GM19193 (cell line): ENCODE measurements at regions not wholly inside any gene's neighbourhood (a gene's known extent, or its start where the extent isn't known, plus 50 kb on each side); places are given as distances from the start of the nearest gene placed in this dataset.

Source experiments
- POLR2A ChIP-seq: IDR thresholded peaks from 4 replicates; pipeline ENCODE4 v1.6.1; 2011; ENCODE audit not compliant: insufficient read depth, insufficient read length; ENCODE audit errors: extremely low read depth

DNA sequence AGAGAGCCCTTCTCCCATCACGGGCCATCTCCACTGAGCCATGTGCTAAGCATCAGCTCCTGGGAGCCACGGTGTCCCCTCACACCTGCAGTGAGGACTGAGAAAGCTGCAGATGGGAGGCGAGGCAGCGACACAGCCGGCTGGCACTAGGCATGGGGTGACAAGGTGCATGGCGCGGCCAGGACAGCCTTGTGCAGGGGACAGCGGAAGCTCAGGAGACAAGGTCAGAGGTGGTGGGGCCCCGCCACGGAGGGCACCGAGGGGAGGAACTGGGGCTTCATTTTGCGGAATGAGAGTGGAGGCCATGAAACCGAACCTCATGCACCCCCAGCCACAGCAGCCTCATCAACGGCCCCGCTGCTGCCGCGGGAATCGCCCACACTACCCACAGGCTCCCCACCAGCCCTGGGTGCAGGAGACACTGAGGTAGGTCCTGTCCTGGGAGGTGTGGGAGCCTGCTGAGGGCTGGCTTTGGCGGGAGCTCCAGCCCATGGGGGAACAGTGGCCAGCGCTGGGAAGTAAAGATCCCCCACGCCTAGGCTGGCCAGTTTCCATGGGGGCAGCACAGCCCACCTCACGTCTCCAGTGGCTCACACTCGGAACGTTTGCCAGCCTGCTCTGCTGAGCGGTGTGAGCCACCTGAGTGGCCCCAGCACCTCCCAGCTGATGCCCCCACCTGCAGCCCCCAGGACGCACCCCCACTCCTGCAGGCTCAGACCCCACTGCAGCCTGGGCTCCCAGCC is 71.2 kb upstream of the INSIG1 start:
- no peak for TF ChIP-seq POLR2A

DNA sequence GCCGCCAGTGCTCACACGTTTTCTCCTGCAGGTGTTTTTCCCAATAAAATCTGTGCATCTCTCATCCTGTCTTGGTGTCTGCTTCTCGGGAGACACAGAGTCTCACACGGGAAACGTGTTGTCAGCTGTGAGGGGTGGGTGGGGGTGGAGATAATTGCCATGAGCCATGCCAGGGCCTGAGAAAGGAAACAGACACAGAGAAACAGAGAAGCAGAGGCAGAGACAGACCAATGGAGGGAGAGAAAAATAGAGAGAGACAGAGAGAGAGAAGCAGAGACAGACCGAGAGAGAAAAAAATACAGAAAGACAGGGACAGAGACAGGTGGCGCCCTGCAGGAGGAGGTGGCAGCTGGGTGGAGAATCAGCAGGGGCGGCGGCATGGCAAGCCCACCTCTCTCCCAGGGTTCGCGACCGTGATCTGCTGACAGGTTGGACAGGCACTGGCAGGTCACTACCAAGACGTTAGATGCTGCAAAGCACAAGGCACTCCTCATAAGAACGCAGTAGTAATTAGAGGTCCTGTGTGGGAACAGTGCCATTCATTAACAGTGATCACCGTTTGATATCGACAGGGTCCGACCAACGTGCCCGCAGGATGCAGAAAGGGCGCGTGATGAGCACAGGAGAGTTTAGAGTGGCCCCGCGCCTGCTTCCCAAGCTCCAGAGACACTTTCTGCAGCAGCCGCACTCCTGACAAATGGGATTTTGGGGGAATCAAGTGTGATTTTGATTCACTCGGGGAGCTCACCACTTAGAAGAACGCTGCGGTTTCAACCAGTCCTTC is 70.5 kb upstream of the INSIG1 start:
- no peak for TF ChIP-seq POLR2A

DNA sequence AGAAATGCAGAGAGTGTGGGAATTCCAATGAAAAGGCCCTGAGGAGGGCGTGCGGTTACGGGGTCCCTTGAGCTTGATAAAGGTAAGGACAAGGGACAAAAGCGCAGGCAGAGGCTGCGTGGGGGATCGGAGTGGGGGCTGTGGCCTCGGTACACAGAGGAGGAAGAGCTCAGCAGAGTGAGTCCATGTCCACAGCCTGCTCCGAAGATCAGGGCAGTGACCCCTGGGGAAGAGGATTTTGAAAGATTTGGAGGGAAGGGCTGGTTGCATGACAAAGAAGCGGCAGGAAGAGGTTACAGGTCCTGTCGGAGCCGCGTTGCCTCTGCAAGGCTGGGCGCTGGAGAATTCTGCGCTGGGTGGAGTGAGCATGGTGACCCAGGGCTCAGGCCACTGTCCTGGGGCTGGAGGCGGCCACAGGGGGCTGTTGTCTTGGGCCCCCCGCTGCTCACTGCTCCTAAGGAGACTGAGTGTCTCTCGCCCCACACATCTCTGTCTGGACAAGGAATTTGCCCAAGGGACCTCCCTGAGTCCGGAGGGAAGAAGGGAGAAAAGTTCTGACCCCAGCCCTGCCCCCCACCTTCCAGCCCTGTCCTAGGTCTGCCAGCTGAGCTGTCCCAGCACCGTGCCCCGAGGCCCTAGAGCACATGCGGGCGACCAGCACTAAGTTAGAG is 69.8 kb upstream of the INSIG1 start:
- no peak for TF ChIP-seq POLR2A

DNA sequence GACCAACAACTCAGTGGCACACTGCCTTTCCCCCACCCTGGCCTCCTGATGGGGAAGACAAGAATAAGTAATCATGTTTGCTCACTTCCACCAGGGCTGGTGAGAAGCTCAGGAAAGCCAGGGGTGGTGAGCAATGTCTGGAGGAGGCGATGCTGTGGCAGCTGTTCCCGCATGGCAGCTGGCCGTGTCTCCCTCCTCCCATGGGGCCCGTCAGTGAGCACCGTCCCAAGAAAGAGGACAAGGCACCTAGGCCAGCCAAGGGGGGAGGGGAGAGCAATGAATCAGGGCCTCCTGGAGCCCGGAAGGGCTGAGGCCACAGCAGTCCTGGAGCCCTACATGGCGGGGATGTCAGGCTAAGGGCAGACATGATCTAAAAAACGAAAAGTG is 69.2 kb upstream of the INSIG1 start:
- no peak for TF ChIP-seq POLR2A

DNA sequence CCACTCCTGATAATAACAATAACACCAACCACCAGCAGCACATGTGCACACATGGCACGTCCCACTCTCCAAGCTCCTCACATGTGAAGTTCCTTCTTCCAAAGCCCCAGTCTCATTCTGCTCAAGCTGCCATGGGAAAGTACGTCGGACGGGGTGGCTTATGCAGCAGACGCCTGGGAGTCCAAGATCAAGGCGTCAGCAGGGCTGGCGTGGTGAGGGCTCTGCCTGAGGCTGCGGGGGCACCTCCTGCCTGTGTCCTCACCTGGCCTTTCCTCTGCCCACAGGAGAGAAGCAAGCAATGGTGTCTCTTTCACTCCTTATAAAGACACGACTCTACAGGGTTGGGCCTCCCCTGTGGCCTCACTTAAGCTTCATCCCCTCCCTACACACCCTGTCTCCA is 68.8 kb upstream of the INSIG1 start:
- no peak for TF ChIP-seq POLR2A

DNA sequence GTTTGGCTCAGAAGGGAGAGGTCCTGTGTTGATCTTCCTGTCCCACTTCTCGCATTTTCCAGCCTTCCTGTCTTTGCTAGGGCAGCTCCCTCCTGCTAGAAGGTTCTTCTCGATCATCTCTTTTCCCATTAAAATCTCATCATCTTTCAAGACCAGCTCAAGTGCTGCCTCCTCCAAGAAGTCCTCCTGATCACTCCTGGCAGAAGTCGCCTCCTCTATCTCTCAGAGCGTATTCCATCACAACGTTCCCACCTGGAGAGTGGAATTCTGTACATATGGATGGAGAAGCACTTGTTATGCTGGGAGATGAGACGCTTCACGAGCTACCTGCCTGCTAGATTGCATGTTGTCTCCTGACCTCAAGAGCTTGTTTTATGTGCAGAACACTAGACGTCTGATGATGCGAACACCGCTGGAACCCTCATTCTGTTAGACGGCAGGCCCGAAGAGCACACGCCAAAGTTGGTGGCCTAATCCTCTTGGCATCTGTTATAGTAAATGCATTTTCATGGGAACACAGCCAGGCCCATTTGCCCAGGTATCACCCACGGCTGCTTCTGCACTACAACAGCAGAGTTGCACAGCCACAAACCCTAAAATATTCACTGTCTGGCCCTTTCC is 68.0 kb upstream of the INSIG1 start:
- no peak for TF ChIP-seq POLR2A

DNA sequence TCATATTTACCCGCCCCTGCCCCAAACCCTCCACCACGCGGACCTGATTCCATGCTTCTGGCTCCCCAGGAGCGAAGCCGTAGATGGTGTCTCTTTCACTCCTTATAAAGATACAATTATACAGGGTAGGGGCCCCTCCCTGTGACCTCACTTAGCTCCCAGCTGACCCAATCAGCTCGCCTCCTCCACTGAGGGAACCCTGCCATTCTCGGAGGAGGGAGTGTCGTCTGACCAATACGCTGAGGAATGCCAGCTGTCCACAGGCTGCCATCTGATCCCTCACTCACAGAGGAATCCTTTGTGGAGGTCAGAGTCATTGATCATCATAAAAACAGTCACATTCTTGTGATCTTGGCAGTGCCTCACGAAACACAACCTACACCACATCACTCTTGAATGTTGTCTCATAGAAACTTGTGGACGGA is 67.5 kb upstream of the INSIG1 start:
- no peak for TF ChIP-seq POLR2A

DNA sequence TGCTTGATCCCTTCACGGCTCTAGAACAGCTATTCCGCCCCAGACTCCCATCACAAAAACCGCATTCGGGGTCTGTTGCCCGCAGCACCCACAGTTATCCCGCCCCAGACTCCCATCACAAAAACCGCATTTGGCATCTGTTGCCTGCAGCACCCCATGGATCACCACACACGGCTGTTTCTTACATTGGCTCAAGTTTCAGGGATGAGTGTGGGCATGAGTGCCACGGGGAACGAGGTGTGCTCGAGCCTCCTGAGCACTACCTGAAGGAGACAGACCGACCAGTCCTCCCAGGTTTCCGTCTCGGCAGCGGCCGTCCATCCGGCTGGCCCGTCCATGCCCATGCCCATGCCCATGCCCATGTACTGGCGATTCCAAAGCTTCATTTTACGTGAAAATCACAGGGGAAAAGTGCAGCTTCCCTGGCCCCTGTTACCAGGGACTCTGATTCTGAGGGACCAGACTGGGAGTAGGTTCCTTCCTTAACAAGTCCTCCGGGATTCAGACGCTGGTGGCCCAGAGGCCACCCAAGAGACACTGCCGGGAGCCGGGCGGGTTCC is 66.4 kb upstream of the INSIG1 start:
- no peak for TF ChIP-seq POLR2A

DNA sequence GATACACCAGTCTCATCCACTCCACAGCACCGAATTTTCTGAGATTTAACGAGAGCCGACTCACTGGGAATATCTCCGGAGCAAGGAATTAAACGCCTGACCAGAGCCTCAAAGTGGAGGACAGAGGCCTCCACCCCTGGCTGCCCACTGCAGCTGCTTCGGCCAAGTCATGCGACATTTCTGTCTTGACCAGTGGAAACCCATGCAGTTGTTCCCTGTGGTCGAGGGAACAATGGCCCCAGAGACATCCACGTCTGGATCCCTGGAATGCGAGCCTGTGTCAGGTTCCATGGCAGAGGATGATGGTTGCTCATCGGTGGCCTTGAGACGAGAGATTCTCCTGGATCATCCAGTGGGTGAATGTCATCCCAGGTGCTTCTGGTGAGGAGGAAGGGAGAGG is 65.7 kb upstream of the INSIG1 start:
- TF ChIP-seq POLR2A = no peak

DNA sequence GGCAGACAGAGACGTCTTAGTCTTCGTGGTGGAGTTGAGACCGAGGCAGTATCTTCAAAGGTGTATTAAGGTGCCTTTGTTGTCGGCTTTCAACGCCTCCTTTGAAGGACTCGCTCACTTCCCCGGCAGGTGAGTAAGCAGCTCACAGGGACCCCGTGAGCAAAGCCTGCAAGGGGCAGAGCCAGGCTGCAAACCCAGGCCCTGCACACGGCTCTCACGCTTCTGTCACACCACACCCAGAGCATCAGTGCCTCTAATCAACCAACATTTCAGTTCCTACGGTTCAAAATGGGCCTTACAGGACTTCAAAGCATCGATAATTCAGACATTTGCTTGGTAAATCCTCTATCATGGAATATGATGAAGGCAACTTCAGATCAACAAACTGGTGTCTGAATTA is 64.8 kb upstream of the INSIG1 start:
- TF ChIP-seq POLR2A = no peak

DNA sequence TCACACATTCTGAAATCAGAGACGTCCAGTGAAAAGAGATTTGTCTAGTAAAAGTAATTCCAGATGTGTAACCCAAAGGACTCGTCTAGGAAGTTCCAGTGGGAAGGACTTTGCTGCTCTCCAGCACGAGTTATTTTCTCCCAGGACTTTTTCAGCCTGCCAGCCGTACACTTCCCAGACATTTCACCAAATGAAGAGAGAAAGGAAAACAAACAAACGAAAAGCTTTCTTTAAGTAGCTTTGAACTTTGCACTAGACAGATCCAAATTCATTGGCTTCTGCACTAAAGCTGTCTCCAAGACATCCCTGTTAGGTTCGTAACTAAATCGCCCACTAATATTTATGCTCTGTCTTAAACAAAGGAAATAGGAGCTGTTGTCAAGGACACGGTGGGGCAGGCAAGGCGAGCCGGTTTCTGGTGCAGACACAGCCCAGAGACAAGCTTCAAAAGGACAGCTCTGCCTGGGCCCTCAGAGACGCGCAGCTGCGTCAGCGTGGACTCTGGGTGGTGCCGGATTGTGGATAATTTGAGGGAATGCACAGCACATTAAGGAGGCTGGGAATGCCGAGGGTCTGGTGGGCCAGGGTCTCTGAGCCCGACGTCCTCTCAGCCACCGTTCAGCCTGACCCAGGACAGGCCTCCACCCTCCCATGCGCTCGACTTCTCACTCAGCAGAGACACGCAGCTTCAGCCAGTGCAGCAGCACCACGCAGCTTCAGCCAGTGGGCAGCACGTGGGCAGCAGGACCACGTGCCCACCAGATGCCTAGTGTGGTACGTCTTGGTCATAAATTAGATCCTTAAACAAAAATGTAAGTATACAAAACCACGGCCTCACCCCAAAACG is 64.1 kb upstream of the INSIG1 start:
- no peak for TF ChIP-seq POLR2A

DNA sequence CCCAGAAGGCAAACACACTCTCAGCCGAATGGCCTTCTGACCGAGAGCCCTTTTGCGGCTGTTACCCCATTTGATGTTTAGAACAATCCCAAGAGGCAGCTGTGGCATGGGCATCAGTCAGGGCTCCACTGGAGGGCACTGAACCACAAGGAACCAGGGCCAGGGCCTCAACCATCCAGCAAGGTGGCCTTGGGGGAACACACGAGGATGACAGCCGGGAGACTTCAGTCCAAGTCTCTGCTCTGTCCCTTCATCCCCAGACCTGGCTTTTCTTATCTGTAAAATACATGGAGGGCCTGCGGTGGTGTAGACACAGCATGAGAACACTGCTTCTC is 63.6 kb upstream of the INSIG1 start:
- no peak for TF ChIP-seq POLR2A

DNA sequence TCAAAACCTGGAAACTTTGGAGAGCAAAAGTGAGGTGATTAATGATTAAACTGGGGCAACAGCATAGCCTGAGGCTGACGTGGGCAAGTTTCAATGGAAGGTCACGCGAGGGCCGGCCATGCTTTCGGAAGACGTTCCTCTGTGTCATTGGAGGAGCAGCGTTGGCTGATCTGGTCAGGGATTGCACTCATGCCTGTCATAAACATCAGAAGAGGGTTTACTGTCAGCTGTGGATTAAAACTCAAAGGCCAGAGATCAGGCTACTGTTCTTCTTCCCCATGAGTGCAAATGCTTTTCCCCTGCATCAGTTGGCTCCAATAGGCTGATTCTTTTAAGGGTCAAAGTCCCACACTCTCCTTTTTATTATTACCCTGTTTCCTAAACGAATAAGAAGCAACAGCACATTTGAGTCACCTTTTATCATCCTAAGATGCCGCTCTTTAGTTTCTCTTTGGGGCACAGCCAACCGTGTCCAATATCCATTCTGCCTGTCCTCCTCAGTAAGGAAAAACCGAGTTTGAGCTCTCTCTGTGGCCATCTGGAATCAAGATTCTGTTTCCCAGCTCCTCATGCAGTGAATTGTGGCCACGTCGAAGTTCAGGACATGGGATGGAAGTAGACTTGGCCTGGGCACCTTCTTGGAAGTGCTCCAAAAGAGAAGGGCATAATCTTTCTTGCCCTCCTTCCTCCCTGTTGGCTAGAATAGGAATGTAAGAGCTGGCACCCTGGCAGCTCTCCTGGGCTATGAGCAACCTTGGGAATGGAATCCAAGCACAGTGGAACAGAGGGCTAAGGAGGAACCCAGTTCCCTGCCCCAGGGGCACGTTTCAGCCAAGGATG is 62.5 kb upstream of the INSIG1 start:
- TF ChIP-seq POLR2A = no peak
